ENCODE measurements at regions not wholly inside any gene's neighbourhood (a gene's known extent, or its start where the extent isn't known, plus 50 kb on each side); places are given as distances from the start of the nearest gene placed in this dataset.

DNA sequence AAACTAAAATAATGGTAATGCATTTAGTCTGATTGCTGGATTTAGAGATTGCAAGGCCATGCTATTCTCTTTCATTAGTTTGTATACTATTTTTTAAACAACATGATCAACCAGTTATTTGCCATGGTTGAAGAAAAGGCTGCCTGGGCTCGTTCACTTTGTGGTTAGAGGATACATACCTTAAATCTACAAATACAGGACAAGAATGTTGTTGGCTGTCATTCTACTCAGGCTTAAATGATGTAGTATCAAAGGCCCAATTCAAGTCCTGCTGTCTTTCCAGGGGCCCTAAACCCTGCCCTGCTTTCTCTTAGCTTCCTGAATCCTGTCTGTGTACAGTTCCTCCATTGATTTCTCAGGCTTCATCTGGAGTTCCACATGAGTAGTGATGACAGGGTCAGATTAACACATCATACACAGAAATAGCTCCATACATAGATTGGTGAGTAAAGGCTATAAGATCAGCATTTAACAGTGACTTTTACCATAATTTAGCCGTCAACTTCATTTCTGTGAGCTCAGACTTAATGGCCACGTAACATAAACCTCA lies 114.9 kb upstream of the GPRIN3 start:
- Histone ChIP-seq H3K23ac (ENCODE audit: low read depth, low read length, poor library complexity) (no peak overlapping the region), H2BK120ac (ENCODE audit: low read depth, low read length) (no peak overlapping the region), H3K36me3 (replicated peaks in 1 of 2; ENCODE audit: control insufficient read depth in 2 of 2, insufficient read depth in 2 of 2, low read length in 2 of 2) (no peaks in the 10 kb centered on the region), H4K8ac (ENCODE audit: low read depth, low read length) (no peak overlapping the region), H2BK12ac (ENCODE audit: low read length) (no peak overlapping the region), H3K27ac (replicated peaks; ENCODE audit: low read length) (no peak overlapping the region), H3K9ac (ENCODE audit: low read depth, low read length, poor library complexity) (no peak overlapping the region), H2AK5ac (ENCODE audit: low read depth, low read length) (no peak overlapping the region), H3K4ac (ENCODE audit: low read length) (no peak overlapping the region), H3K9me3 (replicated peaks in 1 of 2; ENCODE audit: control insufficient read depth in 2 of 2, insufficient read depth in 1 of 2, low read depth in 1 of 2, low read length in 2 of 2) (no peaks in the 10 kb centered on the region), H3K4me3 (ENCODE audit: low read length in 2 of 2) (no peak overlapping the region), H3K18ac (ENCODE audit: low read length) (no peak overlapping the region), H3K27me3 (ENCODE audit: control insufficient read depth in 3 of 3, insufficient read depth in 3 of 3, low read depth in 1 of 3, low read length in 3 of 3) (no peaks in the 10 kb centered on the region), H2BK15ac (ENCODE audit: low read length) (no peak overlapping the region), H2AFZ (ENCODE audit: low read length) (no peak overlapping the region), H3K79me1 (ENCODE audit: low read depth, low read length) (no peaks in the 10 kb centered on the region), H3K4me1 (ENCODE audit: control insufficient read depth in 2 of 2, insufficient read depth in 1 of 2, low read depth in 1 of 2, low read length in 2 of 2) (no peaks in the 10 kb centered on the region), H2BK5ac (ENCODE audit: low read length) (no peak overlapping the region), H3K4me2 (ENCODE audit: insufficient read depth, low read length, poor library complexity, severe bottlenecking) (no peak overlapping the region), H3K14ac (ENCODE audit: low read length) (no peak overlapping the region), H4K91ac (ENCODE audit: low read depth, low read length, poor library complexity) (no peak overlapping the region)
- DNase-seq (ENCODE audit: low spot score) = no peak
- WGBS, 2 donors (ENCODE audit: extremely low coverage in 2 of 2, insufficient read length in 2 of 2, insufficient replicate concordance in 1 of 2) = no CpG with 5 or more reads among the region's 3 CpGs

- H3K14ac ChIP-seq (ENCODE audit: low read length) = no peak overlapping the region
- H3K27me3 ChIP-seq (ENCODE audit: control insufficient read depth in 3 of 3, insufficient read depth in 3 of 3, low read depth in 1 of 3, low read length in 3 of 3) = no peaks in the 10 kb centered on the region
- H4K8ac ChIP-seq (ENCODE audit: low read depth, low read length) = no peak overlapping the region
- no peak overlapping the region for H3K23ac ChIP-seq (ENCODE audit: low read depth, low read length, poor library complexity)
- no peak overlapping the region for H2BK12ac ChIP-seq (ENCODE audit: low read length)
- H3K4me1 ChIP-seq (ENCODE audit: control insufficient read depth in 2 of 2, insufficient read depth in 1 of 2, low read depth in 1 of 2, low read length in 2 of 2) = no peaks in the 10 kb centered on the region
- H3K4me3 ChIP-seq (ENCODE audit: low read length in 2 of 2) = no peak overlapping the region
- no peak for DNase-seq (ENCODE audit: low spot score)
- H2BK5ac ChIP-seq (ENCODE audit: low read length) = no peak overlapping the region
- no peak overlapping the region for H2AFZ ChIP-seq (ENCODE audit: low read length)
- no peak overlapping the region for H3K4ac ChIP-seq (ENCODE audit: low read length)
- no peak overlapping the region for H2AK5ac ChIP-seq (ENCODE audit: low read depth, low read length)
- no peaks in the 10 kb centered on the region for H3K79me1 ChIP-seq (ENCODE audit: low read depth, low read length)
- no CpG with 5 or more reads among the region's 2 CpGs for WGBS, 2 donors (ENCODE audit: extremely low coverage in 2 of 2, insufficient read length in 2 of 2, insufficient replicate concordance in 1 of 2)
- no peaks in the 10 kb centered on the region for H3K36me3 ChIP-seq (replicated peaks in 1 of 2; ENCODE audit: control insufficient read depth in 2 of 2, insufficient read depth in 2 of 2, low read length in 2 of 2)
- H2BK15ac ChIP-seq (ENCODE audit: low read length) = no peak overlapping the region
- no peak overlapping the region for H3K27ac ChIP-seq (replicated peaks; ENCODE audit: low read length)
- no peak overlapping the region for H2BK120ac ChIP-seq (ENCODE audit: low read depth, low read length)
- no peak overlapping the region for H3K9ac ChIP-seq (ENCODE audit: low read depth, low read length, poor library complexity)
- H3K9me3 ChIP-seq (replicated peaks in 1 of 2; ENCODE audit: control insufficient read depth in 2 of 2, insufficient read depth in 1 of 2, low read depth in 1 of 2, low read length in 2 of 2) = no peaks in the 10 kb centered on the region
- H3K18ac ChIP-seq (ENCODE audit: low read length) = no peak overlapping the region
- no peak overlapping the region for H3K4me2 ChIP-seq (ENCODE audit: insufficient read depth, low read length, poor library complexity, severe bottlenecking)
- no peak overlapping the region for H4K91ac ChIP-seq (ENCODE audit: low read depth, low read length, poor library complexity)
Measured at GRCh38 chr4:89420507-89420906, 112.9 kb upstream of the GPRIN3 start.

- Histone ChIP-seq H2BK5ac (ENCODE audit: low read length) (no peak overlapping the region), H2AFZ (ENCODE audit: low read length) (no peak overlapping the region), H3K4me2 (ENCODE audit: insufficient read depth, low read length, poor library complexity, severe bottlenecking) (no peak overlapping the region), H3K9ac (ENCODE audit: low read depth, low read length, poor library complexity) (no peak overlapping the region), H3K4me3 (ENCODE audit: low read length in 2 of 2) (no peak overlapping the region), H2BK15ac (ENCODE audit: low read length) (no peak overlapping the region), H3K9me3 (replicated peaks in 1 of 2; ENCODE audit: control insufficient read depth in 2 of 2, insufficient read depth in 1 of 2, low read depth in 1 of 2, low read length in 2 of 2) (no peaks in the 10 kb centered on the region), H3K14ac (ENCODE audit: low read length) (no peak overlapping the region), H3K23ac (ENCODE audit: low read depth, low read length, poor library complexity) (no peak overlapping the region), H3K18ac (ENCODE audit: low read length) (no peak overlapping the region), H4K8ac (ENCODE audit: low read depth, low read length) (no peak overlapping the region), H3K4me1 (ENCODE audit: control insufficient read depth in 2 of 2, insufficient read depth in 1 of 2, low read depth in 1 of 2, low read length in 2 of 2) (no peaks in the 10 kb centered on the region), H3K36me3 (replicated peaks in 1 of 2; ENCODE audit: control insufficient read depth in 2 of 2, insufficient read depth in 2 of 2, low read length in 2 of 2) (no peaks in the 10 kb centered on the region), H3K4ac (ENCODE audit: low read length) (no peak overlapping the region), H3K27me3 (ENCODE audit: control insufficient read depth in 3 of 3, insufficient read depth in 3 of 3, low read depth in 1 of 3, low read length in 3 of 3) (no peaks in the 10 kb centered on the region), H3K27ac (replicated peaks; ENCODE audit: low read length) (no peak overlapping the region), H3K79me1 (ENCODE audit: low read depth, low read length) (no peaks in the 10 kb centered on the region), H2AK5ac (ENCODE audit: low read depth, low read length) (no peak overlapping the region), H4K91ac (ENCODE audit: low read depth, low read length, poor library complexity) (no peak overlapping the region), H2BK12ac (ENCODE audit: low read length) (no peak overlapping the region), H2BK120ac (ENCODE audit: low read depth, low read length) (no peak overlapping the region)
- WGBS, 2 donors (ENCODE audit: extremely low coverage in 2 of 2, insufficient read length in 2 of 2, insufficient replicate concordance in 1 of 2) = no CpG with 5 or more reads among the region's 5 CpGs
- DNase-seq (ENCODE audit: low spot score) = no peak
Measured at GRCh38 chr4:89419111-89419695, 111.6 kb upstream of the GPRIN3 start.

DNA sequence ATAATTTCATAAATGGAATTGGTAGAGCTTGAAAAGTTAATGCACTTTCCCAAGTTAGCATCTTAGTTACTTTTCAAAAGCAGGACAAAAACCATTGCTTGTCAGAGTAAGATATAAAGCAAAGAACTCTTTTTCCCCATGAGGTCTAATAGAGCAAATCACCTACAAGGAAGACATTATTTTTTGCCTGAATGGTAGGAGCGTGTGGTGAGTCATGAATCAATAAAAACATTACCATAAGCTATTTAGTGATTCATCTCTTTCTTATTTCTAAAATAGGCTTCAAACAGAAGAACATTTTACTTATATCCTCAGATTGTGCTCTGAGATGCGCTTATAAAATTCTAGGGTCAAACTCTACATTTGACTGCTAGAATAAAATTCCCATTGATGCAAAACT lies 109.4 kb upstream of the GPRIN3 start:
- no peaks in the 10 kb centered on the region for H3K27me3 ChIP-seq (ENCODE audit: control insufficient read depth in 3 of 3, insufficient read depth in 3 of 3, low read depth in 1 of 3, low read length in 3 of 3)
- WGBS, 2 donors (ENCODE audit: extremely low coverage in 2 of 2, insufficient read length in 2 of 2, insufficient replicate concordance in 1 of 2) = no CpG with 5 or more reads among the region's 2 CpGs

More for the DNA sequence above, 109.4 kb upstream of the GPRIN3 start:
- Histone ChIP-seq H2BK12ac (ENCODE audit: low read length) (no peak overlapping the region), H2AK5ac (ENCODE audit: low read depth, low read length) (no peak overlapping the region), H2BK5ac (ENCODE audit: low read length) (no peak overlapping the region), H2BK120ac (ENCODE audit: low read depth, low read length) (no peak overlapping the region), H3K79me1 (ENCODE audit: low read depth, low read length) (no peaks in the 10 kb centered on the region), H2BK15ac (ENCODE audit: low read length) (no peak overlapping the region), H3K9ac (ENCODE audit: low read depth, low read length, poor library complexity) (no peak overlapping the region), H3K4ac (ENCODE audit: low read length) (no peak overlapping the region), H3K14ac (ENCODE audit: low read length) (no peak overlapping the region), H2AFZ (ENCODE audit: low read length) (no peak overlapping the region), H3K18ac (ENCODE audit: low read length) (no peak overlapping the region), H3K4me3 (ENCODE audit: low read length in 2 of 2) (no peak overlapping the region), H3K36me3 (replicated peaks in 1 of 2; ENCODE audit: control insufficient read depth in 2 of 2, insufficient read depth in 2 of 2, low read length in 2 of 2) (no peaks in the 10 kb centered on the region), H4K91ac (ENCODE audit: low read depth, low read length, poor library complexity) (no peak overlapping the region), H3K4me1 (ENCODE audit: control insufficient read depth in 2 of 2, insufficient read depth in 1 of 2, low read depth in 1 of 2, low read length in 2 of 2) (no peaks in the 10 kb centered on the region), H3K27ac (replicated peaks; ENCODE audit: low read length) (no peak overlapping the region), H3K9me3 (replicated peaks in 1 of 2; ENCODE audit: control insufficient read depth in 2 of 2, insufficient read depth in 1 of 2, low read depth in 1 of 2, low read length in 2 of 2) (no peaks in the 10 kb centered on the region), H3K23ac (ENCODE audit: low read depth, low read length, poor library complexity) (no peak overlapping the region), H3K4me2 (ENCODE audit: insufficient read depth, low read length, poor library complexity, severe bottlenecking) (no peak overlapping the region), H4K8ac (ENCODE audit: low read depth, low read length) (no peak overlapping the region)
- DNase-seq (ENCODE audit: low spot score) = no peak

Data from neuronal stem cell (in vitro differentiated cells).